IPS-18a (cell line): ENCODE measurements at regions not wholly inside any gene's neighbourhood (a gene's known extent, or its start where the extent isn't known, plus 50 kb on each side); places are given as distances from the start of the nearest gene placed in this dataset.

Experiments
- H3K27ac ChIP-seq: one replicate; pipeline ENCODE4 v1.5.1; 2013; ENCODE audit warnings: low read length
- H3K27me3 ChIP-seq: one replicate; pipeline ENCODE4 v1.6.1; 2013; ENCODE audit warnings: mild to moderate bottlenecking, low read length; ENCODE audit not compliant: control insufficient read depth, insufficient read depth
- H3K36me3 ChIP-seq: one replicate; pipeline ENCODE4 v1.6.1; 2013; ENCODE audit warnings: low read depth, low read length; ENCODE audit not compliant: control insufficient read depth
- H3K4me1 ChIP-seq: one replicate; pipeline ENCODE4 v1.6.1; 2013; ENCODE audit warnings: low read depth, low read length; ENCODE audit not compliant: control insufficient read depth
- H3K4me3 ChIP-seq: one replicate; pipeline ENCODE4 v1.5.1; 2013; ENCODE audit warnings: low read length
- H3K9ac ChIP-seq: one replicate; pipeline ENCODE4 v1.6.1; 2013; ENCODE audit warnings: mild to moderate bottlenecking, low read length, moderate library complexity
- H3K9me3 ChIP-seq: one replicate; pipeline ENCODE4 v1.6.1; 2013; ENCODE audit warnings: low read depth, low read length; ENCODE audit not compliant: control insufficient read depth

DNA sequence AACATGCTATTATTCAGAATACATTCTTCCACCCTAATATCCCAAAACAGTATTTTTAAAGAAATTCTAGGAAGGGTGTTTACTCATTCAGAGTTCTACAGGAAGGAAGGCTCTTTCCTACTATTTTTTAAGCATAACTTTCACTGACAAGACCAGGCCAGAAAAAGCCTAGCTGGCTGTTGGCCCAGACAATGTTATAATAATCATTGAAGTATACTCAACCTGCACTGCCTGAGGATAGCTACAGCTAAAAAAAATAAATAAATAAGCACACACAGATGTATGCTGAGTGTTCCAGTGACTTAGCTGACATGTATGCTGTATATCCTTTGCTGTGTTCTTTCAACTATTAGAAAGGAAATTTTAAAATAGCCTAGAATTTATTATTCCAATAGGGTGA, 145.8 kb upstream of the SPRY1 start:
- H3K9me3 ChIP-seq: no peaks in the 10 kb centered on the region
- no peaks in the 10 kb centered on the region for H3K36me3 ChIP-seq
- no peaks in the 10 kb centered on the region for H3K4me1 ChIP-seq
- H3K27ac ChIP-seq: no peak overlapping the region
- H3K9ac ChIP-seq: no peak overlapping the region
- no peaks in the 10 kb centered on the region for H3K27me3 ChIP-seq
- H3K4me3 ChIP-seq: no peak overlapping the region

DNA sequence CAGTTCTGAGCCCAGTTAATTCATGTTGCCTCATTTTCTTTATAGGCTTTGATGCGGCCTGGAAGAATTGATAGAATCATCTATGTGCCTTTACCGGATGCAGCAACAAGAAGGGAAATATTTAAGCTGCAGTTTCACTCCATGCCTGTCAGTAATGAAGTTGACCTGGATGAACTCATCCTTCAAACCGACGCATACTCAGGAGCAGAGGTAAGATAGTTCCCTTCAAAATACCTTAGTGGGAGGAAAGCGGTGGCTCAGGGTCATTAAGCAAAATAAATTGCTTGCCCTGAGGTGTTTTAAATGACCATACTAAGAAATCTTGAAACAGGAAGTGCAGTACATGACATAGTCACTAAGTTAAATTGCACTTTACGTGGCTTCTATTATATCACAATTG, 140.6 kb upstream of the SPRY1 start:
- Histone ChIP-seq H3K4me1 (no peaks in the 10 kb centered on the region), H3K4me3 (no peak overlapping the region), H3K27me3 (no peaks in the 10 kb centered on the region), H3K9ac (no peak overlapping the region), H3K36me3 (no peaks in the 10 kb centered on the region), H3K9me3 (no peaks in the 10 kb centered on the region), H3K27ac (no peak overlapping the region)

DNA sequence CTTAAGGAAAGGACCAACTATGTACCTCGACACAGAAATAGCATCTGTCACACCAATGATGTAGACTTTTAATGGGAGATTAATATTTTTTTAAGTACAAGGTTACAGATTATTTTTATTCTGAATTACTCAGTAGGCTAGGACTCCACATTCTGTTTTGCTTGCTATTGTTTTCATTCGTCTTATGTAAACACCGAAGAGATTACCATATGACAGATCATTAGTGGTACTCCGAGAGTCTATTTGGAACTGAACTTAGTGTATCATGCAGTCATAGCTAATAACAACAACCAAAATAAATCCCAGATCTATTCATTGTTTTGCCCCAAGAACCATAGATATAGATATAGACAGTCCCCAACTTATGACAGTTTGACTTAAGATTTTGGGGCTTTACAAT, 139.7 kb upstream of the SPRY1 start:
- Histone ChIP-seq H3K36me3 (no peaks in the 10 kb centered on the region), H3K4me1 (no peaks in the 10 kb centered on the region), H3K9ac (no peak overlapping the region), H3K27me3 (no peaks in the 10 kb centered on the region), H3K4me3 (no peak overlapping the region), H3K27ac (no peak overlapping the region), H3K9me3 (no peaks in the 10 kb centered on the region)

DNA sequence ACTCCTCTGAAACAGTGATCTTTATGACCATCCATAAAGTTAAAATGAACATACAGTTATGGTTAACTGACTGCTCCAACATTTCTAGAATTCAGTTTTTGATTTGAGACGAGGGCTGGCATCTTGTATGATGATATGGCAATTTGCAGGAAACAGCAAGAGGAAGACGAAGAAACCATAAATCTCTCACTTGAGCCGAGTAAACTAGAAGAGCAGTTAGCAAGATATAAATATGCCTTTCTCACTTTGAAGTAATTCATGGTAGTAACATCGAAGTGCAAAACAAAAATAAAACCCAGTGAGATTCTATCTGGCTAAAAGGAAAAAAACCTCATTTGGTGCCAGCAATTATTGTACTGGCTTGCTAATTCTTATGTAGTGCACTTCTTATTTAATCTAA, 139.0 kb upstream of the SPRY1 start:
- H3K36me3 ChIP-seq: no peaks in the 10 kb centered on the region
- H3K4me1 ChIP-seq: no peaks in the 10 kb centered on the region
- no peak overlapping the region for H3K27ac ChIP-seq
- no peaks in the 10 kb centered on the region for H3K27me3 ChIP-seq
- H3K9ac ChIP-seq: no peak overlapping the region
- H3K9me3 ChIP-seq: no peaks in the 10 kb centered on the region
- H3K4me3 ChIP-seq: no peak overlapping the region

DNA sequence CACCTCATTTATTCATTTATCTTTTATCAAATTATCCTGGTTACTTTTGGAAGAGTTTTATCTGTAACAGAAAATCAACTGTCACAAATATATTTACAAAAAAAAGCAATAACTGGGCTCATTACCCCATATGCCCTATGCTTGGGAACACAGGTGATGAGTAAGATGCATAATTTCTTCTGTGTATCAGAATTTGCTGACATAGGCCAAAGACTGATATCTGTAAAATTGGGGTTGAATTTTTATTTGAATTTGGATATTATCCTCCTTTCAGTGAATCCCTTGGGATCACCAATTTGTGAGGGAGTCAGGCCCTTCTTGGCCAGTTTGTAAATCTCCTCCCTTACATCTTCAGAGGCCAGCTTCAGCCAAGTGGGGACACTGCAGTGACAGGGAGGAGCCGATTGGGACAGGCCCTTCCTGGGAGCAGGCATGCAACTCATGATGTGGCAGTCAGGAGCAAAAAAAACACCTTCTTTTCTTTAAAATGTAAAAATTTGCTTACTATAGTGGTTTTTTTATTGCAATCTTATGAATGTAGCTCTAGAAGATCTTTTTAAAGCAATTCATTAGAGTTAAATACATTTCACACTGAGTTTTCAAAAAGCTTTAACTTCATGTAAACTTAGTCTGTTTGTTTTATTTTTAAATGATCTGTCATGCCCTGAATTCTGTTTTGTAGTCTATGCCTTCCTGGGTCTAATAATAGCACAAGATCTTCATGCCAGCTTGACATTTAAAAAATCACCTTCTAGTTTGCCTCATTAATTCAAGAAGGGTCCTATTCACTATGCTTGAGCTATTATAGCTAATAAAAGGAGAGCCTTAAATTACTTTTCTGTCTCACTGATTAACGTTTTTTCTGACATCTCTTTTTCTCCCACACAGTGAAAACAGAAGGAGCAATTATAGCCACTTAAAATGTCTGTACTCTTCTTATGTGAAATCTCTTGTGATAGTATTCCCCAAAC, 136.6 kb upstream of the SPRY1 start:
- H3K27ac ChIP-seq: no peak overlapping the region
- no peak overlapping the region for H3K9ac ChIP-seq
- H3K4me3 ChIP-seq: no peak overlapping the region
- H3K9me3 ChIP-seq: no peaks in the 10 kb centered on the region
- H3K4me1 ChIP-seq: no peaks in the 10 kb centered on the region
- H3K27me3 ChIP-seq: no peaks in the 10 kb centered on the region
- no peaks in the 10 kb centered on the region for H3K36me3 ChIP-seq

DNA sequence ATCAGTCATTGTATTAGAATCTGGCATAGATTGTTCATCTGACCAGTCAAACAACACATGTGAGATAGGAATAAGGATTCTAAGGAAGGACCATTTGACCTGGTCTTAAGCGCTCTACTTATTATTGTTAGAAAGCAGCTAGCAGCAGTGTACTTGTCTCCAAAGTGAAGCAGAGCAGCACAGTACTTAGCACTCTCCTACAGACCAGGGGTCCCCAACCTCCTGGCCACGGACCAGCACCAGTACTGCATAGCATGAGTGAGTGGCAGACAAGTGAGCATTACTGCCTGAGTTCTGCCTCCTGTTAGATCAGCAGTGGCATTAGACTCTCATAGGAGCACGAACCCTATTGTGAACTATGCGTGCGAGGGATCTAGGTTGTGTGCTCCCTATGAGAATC, 135.9 kb upstream of the SPRY1 start:
- no peaks in the 10 kb centered on the region for H3K36me3 ChIP-seq
- no peak overlapping the region for H3K9ac ChIP-seq
- H3K4me3 ChIP-seq: no peak overlapping the region
- no peak overlapping the region for H3K27ac ChIP-seq
- H3K4me1 ChIP-seq: no peaks in the 10 kb centered on the region
- H3K27me3 ChIP-seq: no peaks in the 10 kb centered on the region
- H3K9me3 ChIP-seq: no peaks in the 10 kb centered on the region

DNA sequence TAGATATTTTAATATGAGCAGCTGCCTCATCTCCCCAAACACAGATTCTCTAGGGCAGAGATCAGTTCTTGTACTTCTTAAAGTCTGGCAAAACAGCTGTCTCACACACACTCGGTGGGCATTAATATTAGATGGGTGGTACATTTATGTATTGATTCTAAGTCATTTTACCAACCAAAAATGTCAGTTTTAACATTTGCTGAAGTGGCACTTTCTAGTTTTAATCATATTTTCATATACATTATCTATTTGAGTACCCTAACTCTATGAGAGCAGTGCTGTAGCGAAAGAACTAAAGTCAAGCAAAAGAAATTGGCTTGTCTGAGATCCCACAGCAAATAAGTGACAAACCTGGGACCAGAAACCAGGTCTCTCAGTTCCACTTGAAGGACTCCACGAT, 134.5 kb upstream of the SPRY1 start:
- no peaks in the 10 kb centered on the region for H3K36me3 ChIP-seq
- no peaks in the 10 kb centered on the region for H3K9me3 ChIP-seq
- no peak overlapping the region for H3K27ac ChIP-seq
- H3K4me3 ChIP-seq: no peak overlapping the region
- no peak overlapping the region for H3K9ac ChIP-seq
- no peaks in the 10 kb centered on the region for H3K27me3 ChIP-seq
- peaks cover 4% of the 10 kb centered on the region for H3K4me1 ChIP-seq

DNA sequence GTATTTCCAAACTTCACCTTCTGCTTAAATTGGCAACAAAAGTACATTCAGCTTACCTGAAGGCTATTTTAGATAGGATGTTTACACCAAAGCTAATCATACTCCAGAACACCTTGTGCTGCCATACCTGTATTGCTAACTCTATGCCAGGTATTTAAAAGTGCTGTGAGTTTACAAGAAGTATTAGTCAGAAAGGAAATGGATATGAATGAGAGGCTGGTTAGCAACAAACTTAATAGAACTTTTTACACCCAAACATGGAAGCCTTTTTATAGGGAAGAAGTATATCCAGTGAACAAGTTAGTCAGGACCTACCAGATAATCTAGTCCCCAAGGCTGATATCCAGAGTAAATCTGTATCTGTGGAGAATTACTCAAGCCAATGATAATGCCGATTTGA, 131.2 kb upstream of the SPRY1 start:
- no peaks in the 10 kb centered on the region for H3K36me3 ChIP-seq
- H3K4me1 ChIP-seq: peaks cover 4% of the 10 kb centered on the region
- no peaks in the 10 kb centered on the region for H3K27me3 ChIP-seq
- H3K4me3 ChIP-seq: no peak overlapping the region
- H3K9me3 ChIP-seq: no peaks in the 10 kb centered on the region
- no peak overlapping the region for H3K9ac ChIP-seq
- H3K27ac ChIP-seq: no peak overlapping the region

DNA sequence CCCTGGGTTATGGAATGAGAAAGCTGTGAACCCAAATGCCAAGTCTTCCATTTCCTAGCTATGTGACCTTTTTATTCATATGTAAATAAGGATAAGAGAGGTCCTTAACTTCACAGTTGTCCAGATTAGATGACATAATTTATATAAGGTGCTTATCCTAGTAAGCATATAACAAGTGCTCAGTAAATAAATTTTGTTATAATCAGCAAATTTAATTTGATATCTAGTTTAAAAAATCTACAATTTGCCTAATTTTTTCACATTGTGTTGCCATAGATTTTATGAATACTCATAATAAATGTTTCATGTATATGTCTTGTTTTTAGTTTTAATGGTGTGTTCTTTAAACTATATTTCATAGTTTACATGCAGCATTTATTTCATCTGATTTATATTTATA, 130.4 kb upstream of the SPRY1 start:
- Histone ChIP-seq H3K9ac (no peak overlapping the region), H3K36me3 (no peaks in the 10 kb centered on the region), H3K27ac (no peak overlapping the region), H3K9me3 (no peaks in the 10 kb centered on the region), H3K4me1 (peaks cover 4% of the 10 kb centered on the region), H3K27me3 (no peaks in the 10 kb centered on the region), H3K4me3 (no peak overlapping the region)

DNA sequence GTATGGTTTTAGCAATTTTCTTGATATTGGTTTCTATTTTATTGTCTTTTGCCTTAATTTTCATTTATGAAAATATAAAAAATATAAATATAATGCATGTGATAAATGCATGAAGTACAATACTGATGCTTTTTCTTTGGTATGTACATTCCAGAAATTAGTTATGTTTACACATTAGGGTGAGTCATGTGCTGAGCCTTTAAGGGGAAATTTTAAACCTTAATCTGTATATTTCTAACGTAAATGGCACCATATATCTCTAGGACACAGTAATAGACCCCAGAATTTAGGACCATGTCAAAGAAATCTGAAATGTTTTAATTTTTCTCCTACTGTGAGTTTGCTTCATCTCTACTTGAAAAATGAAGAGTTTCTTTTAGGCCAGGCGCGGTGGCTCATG, 117.8 kb upstream of the SPRY1 start:
- no peak overlapping the region for H3K9ac ChIP-seq
- H3K36me3 ChIP-seq: no peaks in the 10 kb centered on the region
- no peaks in the 10 kb centered on the region for H3K9me3 ChIP-seq

DNA sequence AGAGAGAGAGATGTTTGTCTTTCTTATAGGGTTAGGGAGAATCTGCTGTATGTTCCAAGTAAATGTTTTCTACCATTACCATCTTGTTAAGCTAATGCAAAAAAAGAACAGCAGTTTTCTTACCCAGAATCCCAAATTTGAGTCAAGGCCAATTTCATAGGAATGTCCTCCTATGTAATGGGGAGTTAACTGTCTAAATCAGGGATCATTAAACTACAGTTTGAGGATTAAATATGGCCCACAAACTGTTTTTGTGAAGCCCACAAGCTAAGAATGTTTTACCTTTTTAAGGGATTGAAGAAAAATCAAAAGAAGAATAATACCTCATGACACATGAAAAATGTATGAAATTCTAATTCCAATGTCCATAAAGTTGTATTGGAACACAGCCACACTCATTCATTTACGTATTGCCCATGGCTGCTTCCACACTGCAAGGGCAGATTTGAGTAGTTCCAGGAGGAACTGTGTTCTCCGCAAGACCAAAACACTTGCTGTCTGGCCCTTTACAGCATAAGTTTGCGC, 113.2 kb upstream of the SPRY1 start:
- H3K27me3 ChIP-seq: no peaks in the 10 kb centered on the region
- no peaks in the 10 kb centered on the region for H3K9me3 ChIP-seq
- H3K9ac ChIP-seq: no peak overlapping the region
- no peak overlapping the region for H3K4me3 ChIP-seq
- no peaks in the 10 kb centered on the region for H3K4me1 ChIP-seq
- no peaks in the 10 kb centered on the region for H3K36me3 ChIP-seq
- no peak overlapping the region for H3K27ac ChIP-seq

More for the DNA sequence above, 117.8 kb upstream of the SPRY1 start:
- Histone ChIP-seq H3K27ac (no peak overlapping the region), H3K4me3 (no peak overlapping the region), H3K4me1 (no peaks in the 10 kb centered on the region), H3K27me3 (no peaks in the 10 kb centered on the region)

DNA sequence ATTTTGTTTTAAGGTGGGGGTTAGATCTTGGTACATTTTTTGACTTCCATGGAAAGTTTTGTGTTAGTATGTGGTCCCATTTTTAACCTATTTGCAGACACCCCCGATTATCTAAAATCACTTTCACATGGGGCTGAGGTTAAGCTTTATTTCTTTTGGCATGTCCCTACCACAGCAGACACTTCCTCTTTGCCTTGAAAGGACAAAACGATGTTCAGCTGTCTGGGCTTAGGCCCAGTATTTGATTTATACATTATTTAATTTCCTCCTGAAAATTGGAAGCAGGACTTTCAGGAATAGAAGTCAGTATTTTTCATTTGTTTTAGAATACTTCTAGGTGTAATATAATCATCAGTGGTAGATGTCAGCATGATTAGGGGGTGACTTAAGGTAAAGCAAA, 112.4 kb upstream of the SPRY1 start:
- Histone ChIP-seq H3K4me3 (no peak overlapping the region), H3K9ac (no peak overlapping the region), H3K27me3 (no peaks in the 10 kb centered on the region), H3K27ac (no peak overlapping the region), H3K4me1 (no peaks in the 10 kb centered on the region), H3K9me3 (no peaks in the 10 kb centered on the region), H3K36me3 (no peaks in the 10 kb centered on the region)
